K562 (cell line): ENCODE measurements at regions not wholly inside any gene's neighbourhood (a gene's known extent, or its start where the extent isn't known, plus 50 kb on each side); places are given as distances from the start of the nearest gene placed in this dataset.

Experiments used
- ATAC-seq: fragments of 200-7000 bp; cut with Tn5 transposase; 3 replicates; pipeline ENCODE4 v1.9.1; 2020; ENCODE audit warnings: moderate library complexity
- BruUV-seq: library from RNA; stranded (reverse); fragments of 400-500 nt; replicated peaks from 2 replicates; lab custom pipeline; 2021; lab: Mats Ljungman, UMichigan
- CTCF ChIA-PET: fragments of 300-600 bp; formaldehyde crosslinking; extraction: SDS; loops from one replicate; lab custom pipeline; 2021; ENCODE audit warnings: low intra/inter-chr PET ratio; lab: Yijun Ruan, JAX
- POLR2A ChIA-PET: fragments of 300-600, 350-650 bp; sonication (Branson Sonifier 250); formaldehyde crosslinking; extraction: SDS; loops from one replicate; lab custom pipeline; 2021; ENCODE audit warnings: antibody characterized with exemption, inconsistent platforms; lab: Yijun Ruan, JAX
- DNase-seq, 4 experiments: peaks; one replicate each; pipeline versions ENCODE4 v3.0.0 to v3.0.0-alpha.2; 2011 to 2018; ENCODE audit warnings: low spot score in 3 of 4, mixed read lengths in 3 of 4; ENCODE audit errors: extremely low read depth in 1 of 4
- FAIRE-seq: peaks from 2 replicates; lab custom pipeline; 2011; peaks lifted over from hg19 to GRCh38; lab: Jason Lieb, UNC
- H2AFZ ChIP-seq: 2 replicates; pipeline ENCODE4 v1.6.0; 2011; ENCODE audit warnings: low read depth, low read length, control low read depth, inconsistent platforms
- H3K27ac ChIP-seq: fragments of 200-600 bp; 3 replicates; pipeline ENCODE4 v1.8.0; 2011; ENCODE audit warnings: low read depth, mild to moderate bottlenecking, control low read depth, inconsistent platforms, low read length, moderate library complexity, mixed read lengths; ENCODE audit errors: extremely low read depth
- H3K27me3 ChIP-seq, 2 experiments: fragments of 300-600 bp in 1 of 2; 2 replicates in 1 of 2; 3 replicates in 1 of 2; pipeline versions ENCODE4 v1.6.0 to v1.8.0; 2011; ENCODE audit warnings: inconsistent platforms in 2 of 2, low read length in 2 of 2, mild to moderate bottlenecking in 1 of 2, mixed read lengths in 1 of 2, moderate library complexity in 1 of 2; ENCODE audit not compliant: control insufficient read depth in 2 of 2, insufficient read depth in 2 of 2
- H3K36me3 ChIP-seq: fragments of 300-600 bp; 3 replicates; pipeline ENCODE4 v1.8.0; 2011; ENCODE audit warnings: mild to moderate bottlenecking, low read length, inconsistent platforms; ENCODE audit not compliant: control insufficient read depth, insufficient read depth
- H3K4me1 ChIP-seq, 2 experiments: fragments of 200-600 bp in 1 of 2; replicated peaks in 1 of 2; 2 replicates in 1 of 2; 3 replicates in 1 of 2; pipeline versions ENCODE4 v1.5.1 to v1.8.0; 2011; ENCODE audit warnings: inconsistent platforms in 2 of 2, low read length in 2 of 2, mild to moderate bottlenecking in 1 of 2, mixed read lengths in 1 of 2, moderate library complexity in 1 of 2; ENCODE audit not compliant: control insufficient read depth in 2 of 2, insufficient read depth in 2 of 2
- H3K4me2 ChIP-seq: 2 replicates; pipeline ENCODE4 v1.6.1; 2011; ENCODE audit warnings: low read length, control low read depth, inconsistent platforms, mixed read lengths; ENCODE audit not compliant: insufficient read depth
- H3K4me3 ChIP-seq: fragments of 200-600 bp; sonication (generic), shearing (Covaris generic); 2 replicates; pipeline ENCODE4 v1.5.1; 2016; ENCODE audit warnings: control low read depth, inconsistent platforms
- H3K79me2 ChIP-seq: fragments of 200-600 bp; 3 replicates; pipeline ENCODE4 v1.8.0; 2011; ENCODE audit warnings: low read length, inconsistent platforms; ENCODE audit not compliant: control insufficient read depth, insufficient read depth
- H3K9ac ChIP-seq, 2 experiments: 2 replicates each; pipeline versions ENCODE4 v1.6.0 to v1.6.1; 2011; ENCODE audit warnings: low read depth in 2 of 2, low read length in 2 of 2, control low read depth in 1 of 2, inconsistent platforms in 1 of 2, mild to moderate bottlenecking in 1 of 2, mixed read lengths in 1 of 2; ENCODE audit not compliant: insufficient read depth in 1 of 2
- H3K9me1 ChIP-seq: one replicate; pipeline ENCODE4 v1.6.0; 2011; ENCODE audit warnings: inconsistent platforms, mild to moderate bottlenecking, low read length, moderate library complexity; ENCODE audit not compliant: control insufficient read depth, insufficient read depth
- H3K9me3 ChIP-seq: replicated peaks from 2 replicates; pipeline ENCODE4 v1.5.1; 2011; ENCODE audit warnings: low read depth, low read length, inconsistent platforms; ENCODE audit not compliant: control insufficient read depth, insufficient read depth
- H4K20me1 ChIP-seq: replicated peaks from 2 replicates; pipeline ENCODE4 v1.6.1; 2011; ENCODE audit warnings: low read length, inconsistent platforms, mixed read lengths; ENCODE audit not compliant: control insufficient read depth, insufficient read depth
- CBX3 ChIP-seq, 2 experiments: IDR thresholded peaks; 1 replicate in 1 of 2; 2 replicates in 1 of 2; pipeline ENCODE4 v1.6.1; 2012; ENCODE audit warnings: inconsistent platforms in 2 of 2, low read length in 2 of 2, borderline replicate concordance in 1 of 2, control low read depth in 1 of 2
- DMBX1 ChIP-seq: fragments of 250-450 bp; sonication (Bioruptor Pico); IDR thresholded peaks from 2 replicates; pipeline ENCODE4 v1.8.0; 2022; ENCODE audit warnings: inconsistent platforms, mild to moderate bottlenecking, moderate library complexity, borderline replicate concordance
- HDAC8 ChIP-seq: fragments of 450-650 bp; IDR thresholded peaks from 2 replicates; pipeline ENCODE4 v1.6.1; 2016; ENCODE audit warnings: mild to moderate bottlenecking, missing genetic modification characterization, moderate library complexity, missing compliant biosample characterization
- KAT8 ChIP-seq: fragments of 450-650 bp; IDR thresholded peaks from 2 replicates; pipeline ENCODE4 v1.6.1; 2016; ENCODE audit warnings: low read depth, mild to moderate bottlenecking
- THRAP3 ChIP-seq: fragments of 450-650 bp; IDR thresholded peaks from 2 replicates; pipeline ENCODE4 v1.6.1; 2016; ENCODE audit warnings: mild to moderate bottlenecking, inconsistent platforms, borderline replicate concordance
- ZNF3 ChIP-seq: fragments of 250-450 bp; sonication (Bioruptor Pico); IDR thresholded peaks from 2 replicates; pipeline ENCODE4 v1.5.0; 2021; ENCODE audit warnings: mild to moderate bottlenecking, moderate library complexity
- ZNF707 ChIP-seq: fragments of 250-450 bp; sonication (Bioruptor Pico); conservative IDR thresholded peaks from 2 replicates; pipeline ENCODE4 v1.8.0; 2022; ENCODE audit warnings: inconsistent platforms, mild to moderate bottlenecking, moderate library complexity
- WGBS: fragments of 100-300 bp; shearing (Covaris generic); methylation state at CpG from one replicate; pipeline ENCODE4 v1.1.6; 2016; ENCODE audit warnings: low coverage, mixed read lengths; ENCODE audit not compliant: insufficient coverage; ENCODE audit errors: missing lambda C conversion rate; 5-methylcytosine and 5-hydroxymethylcytosine counted together
- in situ Hi-C: fragments of 300-500 bp; cut with MboI; formaldehyde crosslinking; loops from 4 replicates; pipeline ENCODE4 v1.15.0; 2018; ENCODE audit warnings: inconsistent platforms, mixed read lengths
- intact Hi-C: fragments of 100-400 bp; cut with micrococcal nuclease; formaldehyde crosslinking; loops from 2 replicates; pipeline ENCODE4 v1.14.2; 2022
- TF ChIP-seq, protein P1 (sequence below): fragments of 450-650 bp; formaldehyde crosslinking; IDR thresholded peaks from 2 replicates; pipeline ENCODE4 v1.4.0; 2022; ENCODE audit warnings: missing genetic modification characterization

DNA sequence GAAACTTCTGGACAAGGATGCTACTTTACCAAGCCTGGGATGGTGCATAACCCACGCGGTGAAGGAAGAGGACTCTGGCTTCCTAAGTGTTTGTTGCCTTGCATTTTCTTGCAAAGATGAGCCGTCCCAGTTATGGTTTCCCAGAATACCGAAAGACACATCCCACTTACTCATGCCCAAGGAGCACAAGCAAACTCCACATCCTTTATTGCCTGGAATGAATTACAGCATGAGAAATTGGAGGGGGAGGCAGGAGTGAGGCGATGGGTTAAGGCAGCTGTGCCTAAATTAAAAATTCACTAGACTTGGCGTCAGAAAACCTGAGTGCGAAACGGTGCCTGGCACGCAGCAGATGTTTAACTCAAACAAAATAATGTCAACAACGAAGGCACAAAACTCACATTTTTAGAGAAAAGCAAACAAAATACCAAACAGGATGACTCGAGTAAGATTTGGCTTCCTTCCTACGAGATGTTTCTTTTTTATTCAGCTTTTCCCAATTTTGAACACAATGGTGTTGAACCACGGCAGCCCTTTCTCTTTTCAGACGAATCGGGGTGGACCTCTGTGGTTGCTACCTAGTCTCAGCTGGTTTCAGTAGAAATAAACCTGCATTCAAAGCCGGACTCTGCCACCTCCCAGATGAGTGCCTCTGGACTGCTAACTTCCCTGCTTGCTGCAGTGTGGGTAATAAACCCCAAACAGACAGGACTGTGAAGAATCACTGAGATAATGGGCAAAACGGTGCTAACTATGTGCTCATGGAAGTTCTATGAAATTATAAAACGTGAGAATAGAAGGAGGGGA lies 100.3 kb upstream of the NCK2 start:
- POLR2A ChIA-PET, result interaction anchor here (1.3 kb wide), 1 partner anchor 10 kb away, joined by 3 read pairs; no protein-coding TSS in a partner anchor
- intact Hi-C loops (no loop called here), in situ Hi-C loops (no loop called here)
- FAIRE-seq, result no peak
- no peaks in the 10 kb centered on the region for H4K20me1 ChIP-seq
- CTCF ChIA-PET, result no interaction called here
- BruUV-seq, result no TSS peak
- H3K4me2 ChIP-seq, result no peak overlapping the region
- H3K9ac ChIP-seq, result no peak overlapping the region
- H3K9me1 ChIP-seq, result no peaks in the 10 kb centered on the region
- ATAC-seq, result no peak
- peaks cover 4 to 17% of the 10 kb centered on the region in 2 experiments for H3K4me1 ChIP-seq
- WGBS, result 29% methylated on average over 18 of the region's 18 CpGs
- no peak for TF ChIP-seq HDAC8
- no peak for TF ChIP-seq KAT8
- TF ChIP-seq, protein P1, sequence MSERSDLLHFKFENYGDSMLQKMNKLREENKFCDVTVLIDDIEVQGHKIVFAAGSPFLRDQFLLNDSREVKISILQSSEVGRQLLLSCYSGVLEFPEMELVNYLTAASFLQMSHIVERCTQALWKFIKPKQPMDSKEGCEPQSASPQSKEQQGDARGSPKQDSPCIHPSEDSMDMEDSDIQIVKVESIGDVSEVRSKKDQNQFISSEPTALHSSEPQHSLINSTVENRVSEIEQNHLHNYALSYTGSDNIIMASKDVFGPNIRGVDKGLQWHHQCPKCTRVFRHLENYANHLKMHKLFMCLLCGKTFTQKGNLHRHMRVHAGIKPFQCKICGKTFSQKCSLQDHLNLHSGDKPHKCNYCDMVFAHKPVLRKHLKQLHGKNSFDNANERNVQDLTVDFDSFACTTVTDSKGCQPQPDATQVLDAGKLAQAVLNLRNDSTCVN (CRISPR knock-in tag), result no peak
- no peak for TF ChIP-seq CBX3 (IDR thresholded peaks at IDR 0.05; ENCODE audit: borderline replicate concordance in 1 of 2, low read length in 2 of 2)
- TF ChIP-seq ZNF707 (CRISPR knock-in tag), result no peak
- TF ChIP-seq DMBX1 (CRISPR knock-in tag), result no peak
- no peak for TF ChIP-seq THRAP3
- no peak for TF ChIP-seq ZNF3 (CRISPR knock-in tag)
- H3K79me2 ChIP-seq, result no peaks in the 10 kb centered on the region
- no peak overlapping the region for H3K27ac ChIP-seq
- H2AFZ ChIP-seq, result no peak overlapping the region
- no peaks in the 10 kb centered on the region for H3K36me3 ChIP-seq
- H3K9me3 ChIP-seq, result no peaks in the 10 kb centered on the region
- H3K4me3 ChIP-seq, result no peak overlapping the region
- no peak for DNase-seq
- peaks cover 3 to 7% of the 10 kb centered on the region in 2 experiments; a peak in 2 of 5 replicates for H3K27me3 ChIP-seq
